ENCODE measurements at regions not wholly inside any gene's neighbourhood (a gene's known extent, or its start where the extent isn't known, plus 50 kb on each side); places are given as distances from the start of the nearest gene placed in this dataset.

GRCh38 chr2:238502088-238502810 lies 75.5 kb downstream of the ASB1 start:
- TF ChIP-seq FOXA1 (IDR thresholded peaks at IDR 0.05) (no peak), ARNT (IDR thresholded peaks at IDR 0.05) (no peak), SP1 (IDR thresholded peaks at IDR 0.05) (no peak), PKNOX1 (IDR thresholded peaks at IDR 0.05) (no peak), SUZ12 (IDR thresholded peaks at IDR 0.05) (no peak), FOXM1 (IDR thresholded peaks at IDR 0.05; ENCODE audit: borderline replicate concordance) (no peak), FOXK2 (IDR thresholded peaks at IDR 0.05) (no peak), HDGF (IDR thresholded peaks at IDR 0.05; ENCODE audit: borderline replicate concordance) (no peak), BHLHE40 (IDR thresholded peaks at IDR 0.05; ENCODE audit: borderline replicate concordance) (no peak), TARDBP (IDR thresholded peaks at IDR 0.05) (no peak)
